ENCODE measurements at regions not wholly inside any gene's neighbourhood (a gene's known extent, or its start where the extent isn't known, plus 50 kb on each side); places are given as distances from the start of the nearest gene placed in this dataset.

DNA sequence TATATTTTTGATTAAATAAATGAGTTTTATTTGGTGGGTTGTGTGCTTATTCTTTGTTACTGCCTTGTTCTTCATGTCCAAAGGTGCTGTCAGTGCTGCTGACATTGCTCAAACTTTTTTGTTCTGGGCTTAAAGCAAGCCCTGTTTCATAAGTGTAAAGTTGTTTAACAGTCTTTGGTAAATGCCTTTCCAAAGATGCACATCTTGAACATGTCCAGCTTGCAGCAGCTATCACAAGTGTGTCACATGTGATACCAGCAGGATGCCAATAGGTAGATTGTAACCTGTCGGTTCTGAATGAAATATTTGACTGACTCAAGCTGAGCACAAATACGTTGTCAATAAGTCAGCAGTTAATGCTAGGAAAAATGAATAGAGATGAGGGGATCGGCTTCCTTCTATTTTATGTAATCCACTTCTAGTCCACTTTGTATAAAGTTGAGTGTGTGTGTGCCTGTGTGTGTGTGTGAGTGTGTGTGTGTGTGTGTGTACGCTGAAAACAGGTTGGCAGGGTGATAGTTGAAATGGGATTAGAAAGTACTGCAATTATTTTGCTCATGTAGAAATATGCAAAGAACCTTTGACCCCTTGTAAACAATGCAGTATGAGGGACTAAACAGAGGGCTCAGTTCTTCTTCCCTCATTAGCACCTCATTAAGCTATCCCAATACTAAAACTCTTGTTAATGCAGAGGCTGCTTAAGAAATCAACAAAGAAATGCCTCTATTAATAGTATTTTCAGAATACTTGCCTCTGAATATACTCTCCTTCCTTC, 986.5 kb downstream of the TUSC7 start:
- DNase-seq = no peak

DNA sequence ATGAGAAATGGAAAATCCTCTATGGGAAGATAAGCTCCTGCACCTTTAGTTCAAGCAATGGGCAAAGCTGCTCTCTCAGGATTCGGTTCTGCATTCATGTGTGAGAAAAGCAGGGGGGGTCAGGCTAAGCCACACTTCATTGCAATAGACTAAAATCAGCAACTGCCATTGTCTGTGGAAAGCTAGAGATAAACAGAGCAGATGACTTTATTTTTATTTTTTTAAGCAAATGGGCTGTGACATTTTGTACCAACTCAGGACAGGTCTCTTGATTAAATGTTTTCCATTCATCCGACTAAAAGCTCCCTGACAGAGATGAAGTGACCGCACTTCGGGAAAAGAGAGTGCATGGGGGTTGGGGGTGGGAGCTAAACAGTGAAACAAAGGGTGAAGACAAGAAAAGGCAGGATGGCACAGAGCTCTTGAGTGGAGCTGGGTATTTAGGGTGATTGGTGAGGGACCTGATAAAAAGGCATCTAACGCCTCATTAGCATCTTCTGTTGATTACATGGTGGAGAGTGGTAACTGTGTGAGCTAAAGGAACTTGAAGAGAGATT, 987.4 kb downstream of the TUSC7 start:
- no peak for DNase-seq

DNA sequence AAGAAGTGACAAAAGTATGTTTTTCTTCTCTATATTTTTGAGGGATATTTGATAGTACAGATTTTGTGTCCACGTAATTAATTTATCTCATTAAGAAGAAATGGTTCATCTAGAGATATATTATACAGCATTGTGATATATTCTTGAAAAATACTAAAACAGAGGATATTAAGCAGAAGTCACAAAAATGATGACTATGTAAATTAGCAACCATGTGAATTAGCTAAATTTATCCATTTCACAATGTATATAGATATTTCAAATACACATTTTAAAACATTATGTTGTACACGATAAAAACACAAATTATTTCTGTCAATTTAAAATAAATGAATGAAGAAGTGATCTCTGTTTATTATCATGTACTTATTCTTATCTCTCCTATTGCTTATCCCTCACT, 989.5 kb downstream of the TUSC7 start:
- no peak for DNase-seq

DNA sequence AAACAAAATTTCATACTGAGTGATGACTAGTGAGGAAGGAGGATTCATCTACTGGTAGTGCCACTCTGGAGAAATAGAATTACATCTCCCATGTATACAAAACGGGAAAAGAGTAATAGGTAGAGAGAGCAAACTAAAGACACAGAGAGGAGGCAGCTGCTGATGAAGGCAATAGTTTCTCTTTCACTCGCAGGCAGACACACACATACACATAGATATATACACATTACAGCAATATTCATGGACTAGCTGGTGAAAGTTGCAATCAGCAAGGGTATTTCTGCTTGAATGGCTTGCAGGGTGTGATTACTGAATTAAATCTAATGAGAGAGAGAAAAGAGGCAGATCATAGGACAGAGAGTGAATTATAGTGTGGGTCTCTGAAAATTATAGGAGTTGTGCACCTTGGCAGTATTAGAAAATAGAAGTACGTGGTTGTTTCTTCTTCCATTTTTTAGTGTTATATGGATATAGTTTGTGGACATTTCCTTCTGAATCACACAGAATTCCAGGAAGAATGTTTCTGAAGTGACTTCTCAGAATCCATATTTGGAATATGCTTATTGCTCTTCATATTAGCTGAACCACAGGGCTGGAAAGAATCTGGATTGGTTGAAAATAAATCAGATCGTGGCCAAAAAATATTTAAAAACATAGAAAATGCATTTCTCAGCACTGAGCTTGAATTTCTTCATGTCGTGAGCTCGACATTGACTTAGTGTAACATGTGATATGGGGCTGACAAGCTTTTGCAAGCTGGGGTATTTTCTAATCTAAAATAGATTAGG, 991.2 kb downstream of the TUSC7 start:
- no peak for DNase-seq

DNA sequence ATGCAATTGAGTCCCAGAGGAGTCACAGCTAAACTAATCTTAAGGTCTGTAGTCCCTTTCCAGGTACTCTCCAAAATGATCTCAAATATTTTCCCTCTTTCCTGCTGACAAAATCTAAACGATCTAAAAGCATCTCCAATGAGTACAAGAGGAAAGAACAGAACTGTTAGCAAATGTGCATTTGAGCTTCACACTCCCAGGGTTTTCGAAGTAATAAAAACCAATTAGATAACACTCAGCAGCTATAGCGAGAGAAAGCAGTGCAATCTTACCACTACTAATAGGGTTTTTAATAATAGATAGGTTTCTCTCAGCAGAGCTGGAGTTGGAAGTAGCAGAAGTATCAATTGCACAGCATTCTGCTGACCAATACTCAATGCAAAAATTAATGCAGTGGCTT, 995.4 kb downstream of the TUSC7 start:
- no peak for DNase-seq

DNA sequence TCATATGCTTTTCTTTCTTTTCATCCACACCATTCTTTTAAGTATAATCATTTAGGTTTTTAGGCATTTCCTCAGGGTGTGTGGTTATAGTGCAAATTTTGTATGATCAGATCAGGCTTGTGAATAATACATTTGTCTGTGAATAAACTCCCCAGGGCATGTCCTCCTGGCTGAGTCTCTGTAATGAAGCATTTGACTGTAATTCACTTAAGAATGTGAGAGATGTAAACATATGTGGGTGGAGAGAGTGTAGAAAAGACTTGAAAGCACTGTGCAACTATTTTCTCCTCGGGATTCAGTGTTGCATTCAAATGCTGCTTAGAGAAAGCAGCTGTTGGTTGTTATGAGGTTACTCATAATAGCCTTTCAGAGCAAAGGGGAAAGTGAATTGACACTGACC, 996.5 kb downstream of the TUSC7 start:
- DNase-seq = no peak

DNA sequence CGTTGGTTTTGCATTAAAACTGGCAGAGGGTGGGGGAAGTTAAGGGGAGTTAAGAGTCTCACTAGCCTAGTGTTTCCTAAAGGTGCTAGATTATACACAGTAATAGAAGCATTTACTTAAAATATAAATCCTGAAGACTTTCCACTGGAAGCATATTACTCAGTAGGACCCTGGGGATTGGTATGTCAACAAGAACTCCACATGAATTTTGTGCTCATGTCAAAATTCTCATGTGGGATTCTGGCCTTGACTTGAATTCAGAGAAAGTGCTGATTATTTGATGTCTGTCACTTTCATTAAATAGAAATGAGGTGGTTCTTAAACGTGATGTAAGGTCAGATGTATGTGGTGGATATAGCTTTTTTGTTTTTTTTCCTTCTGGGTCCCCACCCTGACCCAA, 997.2 kb downstream of the TUSC7 start:
- DNase-seq = no peak

DNA sequence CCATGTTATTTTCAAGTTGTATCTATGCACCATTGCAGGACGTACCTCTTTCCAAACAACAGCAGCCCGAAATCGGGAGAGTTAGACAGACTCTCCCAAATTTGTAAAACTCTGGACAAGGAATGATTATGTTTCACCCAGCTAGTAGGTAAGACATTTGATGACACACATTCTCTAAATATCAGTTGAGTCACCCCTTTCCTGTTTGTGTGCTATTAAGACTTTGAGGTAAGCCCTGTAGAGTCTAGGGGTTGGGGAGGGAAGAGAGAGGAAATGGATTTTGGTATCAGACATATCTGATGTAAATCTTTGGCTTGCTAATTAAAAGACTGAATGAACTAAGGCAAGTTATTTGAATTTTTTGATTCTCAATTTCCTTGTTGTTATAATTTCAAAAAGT, 999.0 kb downstream of the TUSC7 start:
- no peak for DNase-seq

DNA sequence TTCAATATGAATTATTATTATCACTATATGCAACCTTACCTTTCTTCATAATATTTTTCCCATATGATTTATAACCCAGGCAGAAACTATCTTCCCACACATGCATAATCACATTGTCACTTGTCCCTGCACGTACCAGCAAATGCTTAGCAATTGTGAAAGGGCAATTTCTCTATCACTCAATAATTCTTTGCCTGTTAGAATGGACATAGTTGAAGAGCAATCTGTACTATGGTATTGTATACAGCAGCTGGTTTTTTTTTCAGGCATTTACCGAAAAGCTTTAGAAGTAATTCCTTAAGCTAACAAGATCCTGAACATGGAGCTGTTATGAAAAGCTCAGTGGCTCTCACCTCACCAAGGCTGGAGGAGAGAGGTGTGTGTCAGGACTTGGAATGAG, 999.5 kb downstream of the TUSC7 start:
- no peak for DNase-seq

DNA sequence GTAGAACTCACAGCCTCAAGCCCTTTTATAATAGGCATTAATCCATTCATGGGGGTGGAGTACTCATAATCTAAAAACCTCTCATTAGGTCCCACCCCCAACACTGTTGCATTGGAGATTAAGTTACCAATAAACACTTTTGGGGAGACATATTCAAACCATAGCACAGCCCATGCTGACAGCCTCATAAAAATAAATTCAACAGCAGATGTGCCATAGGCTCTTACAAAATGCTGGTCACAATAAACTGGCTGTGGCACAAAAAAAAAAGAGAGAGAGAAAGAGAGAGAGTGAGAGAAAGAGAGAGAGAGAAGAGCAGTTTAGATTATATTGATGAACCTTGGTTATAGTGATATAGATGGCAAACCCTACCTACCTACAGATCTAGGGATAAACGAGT, 1000.9 kb downstream of the TUSC7 start:
- DNase-seq = no peak

DNA sequence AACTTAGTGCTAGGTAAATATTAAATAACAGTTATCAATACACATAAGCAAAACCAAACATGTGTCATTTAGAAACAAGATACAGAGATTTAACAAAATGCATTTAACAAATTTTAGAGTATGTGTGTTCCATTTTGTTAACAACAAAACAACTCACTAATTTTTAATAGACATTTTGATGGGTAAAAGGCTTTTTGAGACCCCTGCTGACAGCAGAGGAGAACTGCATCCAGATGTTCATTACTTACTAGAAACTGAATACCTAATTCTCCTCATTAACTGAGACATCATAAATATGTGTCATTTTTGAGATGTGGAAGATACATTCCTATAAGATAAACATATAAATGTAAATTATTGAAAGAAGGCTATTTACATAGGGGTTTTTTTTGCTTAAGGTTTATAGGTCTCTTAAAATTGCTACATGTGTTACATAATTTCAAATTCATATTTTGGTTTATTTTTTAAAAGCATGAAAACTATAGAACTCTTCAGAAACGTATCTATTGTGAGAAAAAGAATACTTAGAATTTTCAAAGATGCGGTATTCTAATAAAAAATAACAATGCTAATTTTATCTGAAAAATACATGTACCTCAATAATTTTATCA, 1009.8 kb downstream of the TUSC7 start:
- DNase-seq = no peak

DNA sequence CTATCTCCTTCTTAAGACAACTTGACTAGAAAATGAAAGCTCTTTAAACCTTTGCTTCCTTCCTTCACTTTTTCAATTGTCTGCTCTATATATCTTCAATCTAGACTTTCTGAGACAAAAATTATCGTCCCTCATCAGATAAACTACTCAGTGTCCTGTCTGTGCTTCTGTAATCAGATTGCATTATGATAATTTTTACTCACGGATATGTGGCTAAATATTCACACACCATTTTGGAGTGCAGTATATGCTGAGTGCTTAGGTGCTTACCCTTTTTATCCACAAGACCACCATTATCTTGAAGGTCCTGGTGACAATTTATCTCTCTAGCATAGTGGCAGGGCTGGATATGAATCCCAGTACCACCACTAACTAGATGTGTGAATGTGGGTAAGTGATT, 1012.3 kb downstream of the TUSC7 start:
- DNase-seq = no peak

DNA sequence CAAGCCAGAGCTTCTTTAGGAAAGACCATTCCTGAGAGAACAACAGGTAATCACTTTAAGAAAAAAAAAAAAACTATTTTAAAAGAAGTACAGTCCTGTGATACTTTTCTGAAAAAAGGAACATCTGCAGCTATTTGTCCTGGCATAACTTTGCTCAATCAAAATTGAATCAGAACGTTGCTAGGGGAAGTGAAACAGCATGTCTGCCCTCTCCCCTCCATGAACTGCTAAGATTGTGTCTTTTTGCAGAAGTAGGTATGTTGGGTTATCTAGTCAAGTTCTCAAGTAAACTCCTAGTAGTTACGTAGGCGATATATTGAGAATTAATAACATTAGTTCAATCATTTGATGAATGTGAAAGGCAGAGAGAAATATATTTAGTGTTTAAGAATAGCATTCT, 1013.3 kb downstream of the TUSC7 start:
- no peak for DNase-seq

DNA sequence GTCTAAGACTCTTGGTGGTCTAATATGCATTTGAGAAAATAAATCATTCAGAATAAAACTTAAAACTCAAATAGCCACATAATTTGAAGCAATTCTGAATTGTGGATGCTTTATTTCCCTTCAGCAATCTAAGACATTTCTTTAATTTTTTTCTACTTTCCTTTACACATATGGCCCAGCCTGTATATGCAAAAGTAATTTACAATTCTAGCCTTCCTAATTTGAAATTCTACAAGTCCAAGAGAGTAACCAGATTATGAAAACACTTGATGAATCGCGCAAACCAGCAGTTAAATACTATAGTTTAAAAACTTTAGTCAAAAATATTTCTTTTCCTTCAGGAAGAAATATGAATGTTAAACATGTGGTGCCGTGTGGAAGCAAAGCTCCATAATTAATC, 1014.2 kb downstream of the TUSC7 start:
- no peak for DNase-seq

DNA sequence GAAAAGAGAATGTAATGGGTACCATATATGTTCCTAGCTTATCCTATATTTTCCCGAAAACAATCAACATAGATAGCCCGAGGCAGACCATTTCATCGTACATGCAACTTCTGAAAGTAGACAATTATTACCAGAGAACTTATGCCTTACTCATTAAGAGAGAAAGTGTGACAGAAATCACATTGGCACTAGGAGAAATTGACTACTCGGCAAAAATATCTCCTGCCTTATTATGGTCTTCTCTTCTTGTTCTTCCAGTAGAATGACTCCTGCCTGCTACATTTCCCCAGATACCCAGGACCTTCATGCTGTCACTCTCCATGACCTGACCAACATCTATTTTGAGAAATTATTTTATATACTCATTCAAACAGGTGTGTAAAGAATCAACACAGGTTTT, 1015.7 kb downstream of the TUSC7 start:
- no peak for DNase-seq

DNA sequence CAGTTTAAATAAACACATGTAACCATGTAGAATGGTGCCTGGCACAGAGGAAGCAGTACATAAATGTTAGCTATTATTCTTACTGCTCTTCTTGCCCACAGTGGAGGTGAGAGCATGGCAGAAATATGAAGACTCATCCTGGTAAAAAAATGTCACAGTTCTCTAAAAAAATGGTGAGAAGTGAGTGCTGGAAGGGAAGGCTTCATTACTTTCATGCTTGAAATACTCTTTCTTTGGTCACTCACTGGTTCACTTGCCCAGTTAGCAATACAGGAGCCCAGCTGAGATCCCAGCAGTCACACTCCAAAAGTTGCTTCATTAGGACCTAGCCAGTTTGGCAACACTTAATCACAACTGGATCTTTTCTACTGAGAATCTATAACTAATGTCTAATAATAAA, 1017.2 kb downstream of the TUSC7 start:
- DNase-seq = no peak

DNA sequence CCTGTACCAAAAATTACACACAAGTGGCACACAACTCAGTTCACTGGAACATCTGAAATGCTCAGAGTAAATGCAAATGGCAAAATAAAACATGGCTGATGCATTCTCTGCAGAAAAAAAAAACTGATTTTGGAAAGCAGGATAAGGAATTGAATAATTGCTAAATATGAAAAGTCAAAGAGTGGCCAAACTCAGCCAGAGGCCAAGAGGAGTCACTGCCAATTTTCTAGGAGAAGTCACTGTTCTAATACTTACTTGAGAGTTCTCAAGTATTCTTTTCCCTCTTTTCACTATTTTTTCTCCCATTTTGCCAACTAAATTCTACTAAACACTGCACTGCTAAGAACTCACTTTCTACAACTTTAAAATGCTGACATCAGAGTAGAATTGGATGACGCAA, 1018.6 kb downstream of the TUSC7 start:
- DNase-seq = no peak

DNA sequence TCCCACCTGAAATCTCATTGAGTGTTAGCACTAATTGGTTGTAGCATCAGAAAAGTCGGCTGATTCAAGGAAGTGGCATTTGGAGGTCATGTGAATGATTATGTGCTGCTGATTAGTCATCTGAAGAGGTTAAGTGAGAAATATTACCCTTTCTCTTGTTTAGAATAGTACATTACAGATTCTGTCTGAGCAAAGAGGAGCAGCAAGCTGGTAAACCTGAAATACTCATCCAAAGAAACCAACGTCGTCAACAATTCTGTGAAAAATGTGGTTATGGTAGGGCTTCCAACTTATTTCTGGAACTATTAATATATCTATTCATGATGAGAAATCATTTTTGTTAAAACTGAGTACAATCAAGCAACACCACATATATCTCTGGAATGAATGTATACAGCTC, 1024.9 kb downstream of the TUSC7 start:
- DNase-seq = no peak

DNA sequence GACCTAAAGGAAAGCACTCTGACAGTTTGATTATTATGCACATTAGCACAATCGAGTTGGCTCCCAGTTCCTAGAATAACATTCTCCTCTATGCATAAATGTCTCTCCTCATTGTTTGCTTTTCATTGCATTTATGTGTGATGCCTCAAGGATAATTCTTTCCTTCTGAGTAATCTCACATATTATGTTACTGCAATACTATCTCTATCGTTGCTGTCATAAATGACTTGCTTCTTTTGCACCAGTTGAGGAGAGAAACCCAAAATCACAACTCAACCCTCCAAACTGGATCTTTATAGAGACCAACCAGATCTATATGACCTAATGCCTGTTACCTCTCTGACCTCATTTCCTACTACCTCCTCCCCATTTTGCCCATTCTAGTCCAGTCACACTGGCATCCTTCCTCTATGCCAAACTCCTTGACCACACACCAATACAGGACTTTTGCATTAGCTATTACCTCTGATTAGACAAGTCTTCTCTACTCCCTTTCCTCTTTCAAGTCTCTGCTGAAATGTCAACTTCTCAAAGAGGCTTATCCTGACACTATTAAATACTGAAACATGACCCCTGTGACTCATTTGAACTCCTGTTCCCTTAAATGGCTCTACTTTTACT, 1026.0 kb downstream of the TUSC7 start:
- DNase-seq = no peak

DNA sequence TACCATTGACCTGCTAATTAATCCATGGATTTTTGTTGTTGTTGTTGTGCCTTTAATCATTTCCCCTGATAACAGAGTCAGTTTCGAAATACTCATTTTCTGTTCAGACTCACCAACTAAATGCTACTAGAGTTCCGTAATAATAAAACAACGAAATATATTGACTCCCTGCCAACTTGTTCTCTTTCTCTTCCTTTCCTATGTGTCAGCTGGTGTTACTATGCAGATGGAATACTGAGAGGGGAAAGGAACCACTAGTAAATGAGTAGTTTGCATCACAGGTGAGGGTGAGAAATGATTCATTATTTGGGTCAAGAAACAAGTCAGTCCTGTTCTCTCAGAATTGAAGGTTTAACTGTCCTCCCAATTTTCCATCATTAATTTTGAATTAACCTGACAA, 1027.3 kb downstream of the TUSC7 start:
- no peak for DNase-seq

DNA sequence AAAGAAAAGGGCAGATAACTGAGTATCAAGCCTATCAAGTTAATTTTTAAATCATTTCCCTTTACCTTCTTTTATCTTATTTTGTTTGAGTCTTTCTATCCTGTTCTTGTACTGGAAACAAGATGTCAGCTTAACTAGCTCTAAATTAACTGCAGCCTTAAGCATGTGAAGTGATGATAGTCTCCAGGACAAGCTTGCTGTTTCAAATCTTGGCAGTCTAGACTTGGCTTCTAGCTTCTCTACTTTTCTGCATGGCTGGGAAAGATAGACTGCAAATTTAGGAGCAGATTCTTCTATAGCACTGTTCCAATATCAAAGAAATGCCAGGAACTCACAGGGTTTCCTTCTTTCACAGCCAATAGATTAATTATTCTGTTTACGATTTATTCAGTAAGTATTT, 1034.4 kb downstream of the TUSC7 start:
- DNase-seq = no peak

DNA sequence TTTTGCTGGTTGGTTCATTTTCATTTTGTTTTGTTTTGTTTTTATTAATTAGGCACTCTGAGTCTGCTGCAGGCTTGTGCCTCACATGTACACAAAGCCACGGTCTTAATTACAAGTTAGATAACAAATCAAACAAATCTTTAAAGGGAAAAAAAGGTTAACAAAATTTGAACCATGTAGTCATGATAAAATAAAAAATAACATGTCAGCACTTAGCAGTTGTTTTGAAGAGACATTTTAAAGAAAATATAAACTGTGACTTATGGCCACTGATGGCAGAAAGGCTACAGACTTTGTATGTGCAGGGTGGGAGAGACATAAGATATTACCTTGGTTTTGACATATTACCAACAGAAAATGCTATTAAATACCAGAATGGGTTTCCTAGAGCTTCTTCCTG, 1035.4 kb downstream of the TUSC7 start:
- DNase-seq = no peak

DNA sequence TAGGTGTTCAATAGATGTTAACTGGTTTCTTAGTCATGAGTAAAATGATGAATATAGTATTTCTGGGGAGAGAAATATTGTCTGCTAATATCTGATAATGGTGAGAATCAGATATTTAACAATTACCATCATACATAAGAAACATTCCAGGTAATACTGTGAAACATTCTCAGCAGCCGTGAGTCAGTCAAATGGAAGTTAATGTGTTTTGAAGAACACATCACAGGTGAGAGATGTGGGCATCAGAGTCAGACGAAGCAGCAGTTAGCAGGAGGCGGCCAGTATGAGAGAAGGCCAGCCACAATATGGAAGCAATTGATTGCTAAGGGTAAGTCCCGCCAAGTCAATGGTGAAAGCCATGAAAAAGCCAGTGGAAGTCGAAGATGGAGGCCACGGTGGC, 1035.9 kb downstream of the TUSC7 start:
- no peak for DNase-seq

DNA sequence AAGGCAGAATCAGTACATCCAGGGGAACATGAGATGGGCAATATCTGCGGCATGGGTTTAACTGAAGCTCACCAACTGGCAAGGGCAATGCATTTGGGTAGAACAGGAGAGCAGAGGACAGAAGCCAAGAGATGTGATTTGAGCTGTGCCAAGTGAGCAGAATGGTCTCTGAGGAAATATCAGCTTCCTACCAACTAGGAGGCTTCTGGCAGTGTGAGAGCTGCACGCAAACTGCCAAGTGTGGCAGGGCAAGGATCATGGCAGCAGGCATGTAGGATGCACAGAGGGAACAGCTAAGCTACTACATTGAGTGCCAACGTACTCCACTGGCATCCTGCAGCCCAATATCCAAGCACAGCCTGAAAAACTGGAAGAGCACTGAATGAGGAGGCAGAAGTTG, 1036.5 kb downstream of the TUSC7 start:
- no peak for DNase-seq

Data from NK-92 treated with Interleukin-12 subunit alpha and Interleukin-12 subunit beta, amount 100 ng/mL, for 24 hours (cell line).